SU-DHL-6 (cell line): ENCODE measurements at regions not wholly inside any gene's neighbourhood (a gene's known extent, or its start where the extent isn't known, plus 50 kb on each side); places are given as distances from the start of the nearest gene placed in this dataset.

Experiments
- EZH2phosphoT487 ChIP-seq: fragments of 200-600 bp; sonication (generic), shearing (Covaris generic); conservative IDR thresholded peaks from 2 replicates; pipeline ENCODE4 v1.6.1; 2018; ENCODE audit warnings: mild to moderate bottlenecking, antibody characterized with exemption, low read length, moderate library complexity, mixed read lengths
- TF ChIP-seq, protein P1 (sequence below): fragments of 200-600 bp; sonication (generic); IDR thresholded peaks from one replicate; pipeline ENCODE4 v1.5.1; 2017; ENCODE audit warnings: antibody characterized with exemption, mild to moderate bottlenecking, low read length, moderate library complexity; ENCODE audit not compliant: insufficient read depth, poor library complexity, severe bottlenecking

DNA sequence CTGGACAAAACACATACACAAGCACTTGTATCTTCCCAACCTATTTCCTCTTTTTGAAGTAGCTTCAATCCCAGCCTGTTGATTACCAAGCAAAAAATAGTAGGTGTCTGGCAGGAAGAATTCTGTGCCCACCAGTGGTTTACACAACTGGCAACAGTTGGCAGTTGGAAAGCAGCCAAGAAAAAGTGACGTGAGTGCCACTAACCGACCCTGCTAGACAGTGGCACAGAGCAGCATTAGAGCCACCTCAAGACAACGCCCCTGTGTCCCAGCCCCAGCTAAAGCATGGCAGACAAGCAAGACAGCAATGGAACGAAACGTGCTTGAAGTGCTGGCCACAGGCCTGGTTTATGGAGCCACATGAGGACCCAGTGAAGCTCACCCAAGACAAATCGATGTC lies 379.6 kb downstream of the FBXO15 start:
- TF ChIP-seq, protein P1, sequence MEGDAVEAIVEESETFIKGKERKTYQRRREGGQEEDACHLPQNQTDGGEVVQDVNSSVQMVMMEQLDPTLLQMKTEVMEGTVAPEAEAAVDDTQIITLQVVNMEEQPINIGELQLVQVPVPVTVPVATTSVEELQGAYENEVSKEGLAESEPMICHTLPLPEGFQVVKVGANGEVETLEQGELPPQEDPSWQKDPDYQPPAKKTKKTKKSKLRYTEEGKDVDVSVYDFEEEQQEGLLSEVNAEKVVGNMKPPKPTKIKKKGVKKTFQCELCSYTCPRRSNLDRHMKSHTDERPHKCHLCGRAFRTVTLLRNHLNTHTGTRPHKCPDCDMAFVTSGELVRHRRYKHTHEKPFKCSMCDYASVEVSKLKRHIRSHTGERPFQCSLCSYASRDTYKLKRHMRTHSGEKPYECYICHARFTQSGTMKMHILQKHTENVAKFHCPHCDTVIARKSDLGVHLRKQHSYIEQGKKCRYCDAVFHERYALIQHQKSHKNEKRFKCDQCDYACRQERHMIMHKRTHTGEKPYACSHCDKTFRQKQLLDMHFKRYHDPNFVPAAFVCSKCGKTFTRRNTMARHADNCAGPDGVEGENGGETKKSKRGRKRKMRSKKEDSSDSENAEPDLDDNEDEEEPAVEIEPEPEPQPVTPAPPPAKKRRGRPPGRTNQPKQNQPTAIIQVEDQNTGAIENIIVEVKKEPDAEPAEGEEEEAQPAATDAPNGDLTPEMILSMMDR, result no peak
- no peak for TF ChIP-seq EZH2phosphoT487
